ENCODE measurements at regions not wholly inside any gene's neighbourhood (a gene's known extent, or its start where the extent isn't known, plus 50 kb on each side); places are given as distances from the start of the nearest gene placed in this dataset.

GRCh38 chr7:124397134-124397533 is 364.3 kb upstream of the TMEM229A start:
- CTCF ChIA-PET, result no interaction called here
- DNase-seq (ENCODE audit: unreplicated experiment), result no peak

GRCh38 chr7:124390301-124390700 is 357.4 kb upstream of the TMEM229A start:
- Mint-ChIP-seq H3K4me1 (ENCODE audit: insufficient read depth, unreplicated experiment) (no peaks in the 10 kb centered on the region), H3K27me3 (ENCODE audit: insufficient read depth, unreplicated experiment) (no peaks in the 10 kb centered on the region), H3K9me3 (ENCODE audit: unreplicated experiment) (peaks cover under 1% of the 10 kb centered on the region), H3K27ac (ENCODE audit: low read depth, unreplicated experiment) (no peak overlapping the region), H3K4me3 (ENCODE audit: unreplicated experiment) (no peak overlapping the region), H3K36me3 (ENCODE audit: insufficient read depth, unreplicated experiment) (no peaks in the 10 kb centered on the region)
- intact Hi-C loops (cut with micrococcal nuclease), result no loop called here
- no TSS peak for BruUV-seq (replicated peaks)
- no peak for DNase-seq (ENCODE audit: unreplicated experiment)
- POLR2A ChIA-PET, result no interaction called here
- TF ChIP-seq CTCF (IDR thresholded peaks at IDR 0.05; ENCODE audit: unreplicated experiment), result no peak
- CTCF ChIA-PET, result interaction anchor here (0.6 kb wide), 2 partner anchors 12 to 117 kb away, joined by 3 read pairs; no protein-coding TSS in a partner anchor

More at GRCh38 chr7:124397134-124397533, 364.3 kb upstream of the TMEM229A start:
- peaks cover 7% of the 10 kb centered on the region for H3K9me3 Mint-ChIP-seq (ENCODE audit: unreplicated experiment)
- no peak for TF ChIP-seq CTCF (IDR thresholded peaks at IDR 0.05; ENCODE audit: unreplicated experiment)
- POLR2A ChIA-PET, result no interaction called here
- H3K36me3 Mint-ChIP-seq (ENCODE audit: insufficient read depth, unreplicated experiment), result no peaks in the 10 kb centered on the region
- H3K4me1 Mint-ChIP-seq (ENCODE audit: insufficient read depth, unreplicated experiment), result peaks cover 10% of the 10 kb centered on the region
- H3K4me3 Mint-ChIP-seq (ENCODE audit: unreplicated experiment), result no peak overlapping the region
- no peaks in the 10 kb centered on the region for H3K27me3 Mint-ChIP-seq (ENCODE audit: insufficient read depth, unreplicated experiment)
- intact Hi-C loops (cut with micrococcal nuclease), result no loop called here
- H3K27ac Mint-ChIP-seq (ENCODE audit: low read depth, unreplicated experiment), result no peak overlapping the region
- no TSS peak for BruUV-seq (replicated peaks)

- ChIA-PET POLR2A (no interaction called here), CTCF (no interaction called here)
- no peaks in the 10 kb centered on the region for H3K27me3 Mint-ChIP-seq (ENCODE audit: insufficient read depth, unreplicated experiment)
- intact Hi-C loops (cut with micrococcal nuclease), result no loop called here
- no peak overlapping the region for H3K27ac Mint-ChIP-seq (ENCODE audit: low read depth, unreplicated experiment)
- H3K4me3 Mint-ChIP-seq (ENCODE audit: unreplicated experiment), result no peak overlapping the region
- TF ChIP-seq CTCF (IDR thresholded peaks at IDR 0.05; ENCODE audit: unreplicated experiment), result no peak
- BruUV-seq (replicated peaks), result no TSS peak
- DNase-seq (ENCODE audit: unreplicated experiment), result no peak
- H3K9me3 Mint-ChIP-seq (ENCODE audit: unreplicated experiment), result no peaks in the 10 kb centered on the region
- no peaks in the 10 kb centered on the region for H3K36me3 Mint-ChIP-seq (ENCODE audit: insufficient read depth, unreplicated experiment)
- H3K4me1 Mint-ChIP-seq (ENCODE audit: insufficient read depth, unreplicated experiment), result no peaks in the 10 kb centered on the region
These were observed 355.9 kb upstream of the TMEM229A start for GRCh38 chr7:124388751-124389150.

- H3K4me1 Mint-ChIP-seq (ENCODE audit: insufficient read depth, unreplicated experiment), result no peaks in the 10 kb centered on the region
- intact Hi-C loops (cut with micrococcal nuclease), result no loop called here
- CTCF ChIA-PET, result no interaction called here
- H3K27me3 Mint-ChIP-seq (ENCODE audit: insufficient read depth, unreplicated experiment), result no peaks in the 10 kb centered on the region
- H3K36me3 Mint-ChIP-seq (ENCODE audit: insufficient read depth, unreplicated experiment), result no peaks in the 10 kb centered on the region
- POLR2A ChIA-PET, result no interaction called here
- no peak for DNase-seq (ENCODE audit: unreplicated experiment)
- H3K27ac Mint-ChIP-seq (ENCODE audit: low read depth, unreplicated experiment), result no peak overlapping the region
- TF ChIP-seq CTCF (IDR thresholded peaks at IDR 0.05; ENCODE audit: unreplicated experiment), result no peak
- no peaks in the 10 kb centered on the region for H3K9me3 Mint-ChIP-seq (ENCODE audit: unreplicated experiment)
- no TSS peak for BruUV-seq (replicated peaks)
- no peak overlapping the region for H3K4me3 Mint-ChIP-seq (ENCODE audit: unreplicated experiment)
These were observed 354.2 kb upstream of the TMEM229A start for GRCh38 chr7:124387056-124387455.

Measured in MCF 10A (cell line).